NCI-H526 treated with DMSO at 0.1 percent for 48 hours (cell line): ENCODE measurements at regions not wholly inside any gene's neighbourhood (a gene's known extent, or its start where the extent isn't known, plus 50 kb on each side); places are given as distances from the start of the nearest gene placed in this dataset.

ENCODE experiments used
- DNase-seq: peaks from one replicate; lab custom pipeline; 2025; lab: John Stamatoyannopoulos, UW

DNA sequence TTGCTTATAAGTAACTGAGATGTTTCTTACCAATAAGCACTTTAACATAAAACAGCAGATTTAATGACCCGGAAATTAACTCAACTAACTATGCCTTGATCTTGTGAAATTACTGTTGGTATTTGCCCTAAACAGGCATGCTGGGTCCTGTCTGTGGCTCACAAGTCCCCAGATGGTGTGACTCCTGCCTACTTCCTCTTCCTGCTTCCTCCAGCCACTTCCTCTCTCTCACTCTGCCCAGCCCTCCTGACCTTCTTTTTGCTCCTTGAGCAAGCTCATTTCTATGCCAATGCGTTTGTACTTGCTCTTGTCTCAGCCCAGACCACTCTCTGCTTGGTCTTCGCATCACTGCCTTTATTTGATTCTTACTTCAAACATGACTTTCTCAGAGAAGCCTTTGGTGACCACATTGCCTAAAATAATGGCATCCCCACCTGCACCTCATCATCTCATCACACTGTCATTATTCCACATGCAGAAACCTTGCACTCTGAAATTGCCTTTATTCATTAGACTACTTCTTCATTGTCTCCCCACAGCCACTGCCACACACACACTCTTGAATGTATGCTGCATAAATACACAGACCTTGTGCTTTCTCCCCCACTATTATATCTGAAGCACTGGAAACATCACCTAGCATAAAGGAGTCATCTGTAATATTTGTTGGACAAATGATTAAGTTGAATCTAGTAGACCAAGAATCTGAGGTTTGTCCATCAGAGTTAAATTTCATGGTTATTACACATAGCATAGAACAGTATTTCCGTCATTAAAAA lies 256.3 kb upstream of the SEMA6D start:
- DNase-seq = no peak

DNA sequence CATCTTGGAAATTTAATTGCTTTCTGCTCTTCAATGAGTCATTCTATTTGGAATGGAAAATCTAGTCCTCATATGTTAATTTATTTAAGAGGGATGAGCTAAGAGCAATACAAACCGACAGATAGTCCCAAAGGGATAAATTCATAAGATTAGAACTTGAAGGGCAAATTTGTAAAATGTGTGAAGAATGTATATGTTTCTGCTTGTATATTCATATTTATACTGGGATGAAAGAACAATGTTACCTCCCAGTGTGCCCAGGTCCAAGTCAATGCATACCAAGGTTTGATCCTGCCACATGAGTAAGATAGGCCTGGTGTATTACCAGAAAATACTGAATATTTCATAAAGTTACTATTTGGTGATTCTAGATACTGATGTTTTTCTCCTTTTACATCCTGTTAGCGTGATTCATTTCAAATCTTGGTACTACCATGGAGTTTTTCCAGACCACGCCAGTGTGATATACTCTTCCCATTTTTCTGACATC lies 255.6 kb upstream of the SEMA6D start:
- DNase-seq = no peak

DNA sequence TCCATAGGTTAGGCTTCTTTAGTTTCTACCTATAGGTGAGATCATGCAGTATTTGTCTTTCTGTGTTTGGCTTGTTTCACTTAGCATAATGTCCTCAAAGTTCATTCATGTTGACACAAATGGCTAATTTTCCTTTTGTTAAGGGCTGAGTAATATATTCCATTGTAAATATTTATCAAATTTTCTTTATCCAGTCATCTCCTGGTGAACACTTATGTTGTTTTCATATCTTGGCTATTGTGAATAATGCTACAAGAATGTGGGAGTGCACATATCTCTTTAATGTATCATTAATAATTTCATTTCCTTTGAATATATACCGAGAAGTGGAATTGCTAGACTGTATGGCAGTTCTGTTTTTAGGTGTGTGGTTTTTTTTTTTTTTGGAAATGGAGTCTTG lies 250.9 kb upstream of the SEMA6D start:
- DNase-seq = no peak

DNA sequence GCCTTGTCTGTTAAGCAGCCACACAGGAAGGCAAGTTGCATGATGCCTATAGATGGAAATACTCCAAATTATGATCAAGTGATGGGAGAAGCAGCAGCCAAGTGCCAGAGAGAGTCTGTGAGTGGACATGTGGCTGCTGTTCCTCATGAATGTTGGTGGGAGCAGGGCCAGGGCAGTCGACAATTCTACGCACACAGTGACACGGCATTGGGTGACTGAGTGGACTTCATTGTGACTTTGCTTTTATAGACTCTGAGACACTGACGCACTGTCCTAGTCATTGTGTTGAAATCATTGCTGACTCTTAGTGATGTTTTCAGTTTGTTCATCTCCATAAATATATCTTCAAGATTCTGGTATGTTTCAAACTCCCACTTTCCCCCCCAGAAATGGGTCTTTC lies 246.3 kb upstream of the SEMA6D start:
- DNase-seq = no peak

DNA sequence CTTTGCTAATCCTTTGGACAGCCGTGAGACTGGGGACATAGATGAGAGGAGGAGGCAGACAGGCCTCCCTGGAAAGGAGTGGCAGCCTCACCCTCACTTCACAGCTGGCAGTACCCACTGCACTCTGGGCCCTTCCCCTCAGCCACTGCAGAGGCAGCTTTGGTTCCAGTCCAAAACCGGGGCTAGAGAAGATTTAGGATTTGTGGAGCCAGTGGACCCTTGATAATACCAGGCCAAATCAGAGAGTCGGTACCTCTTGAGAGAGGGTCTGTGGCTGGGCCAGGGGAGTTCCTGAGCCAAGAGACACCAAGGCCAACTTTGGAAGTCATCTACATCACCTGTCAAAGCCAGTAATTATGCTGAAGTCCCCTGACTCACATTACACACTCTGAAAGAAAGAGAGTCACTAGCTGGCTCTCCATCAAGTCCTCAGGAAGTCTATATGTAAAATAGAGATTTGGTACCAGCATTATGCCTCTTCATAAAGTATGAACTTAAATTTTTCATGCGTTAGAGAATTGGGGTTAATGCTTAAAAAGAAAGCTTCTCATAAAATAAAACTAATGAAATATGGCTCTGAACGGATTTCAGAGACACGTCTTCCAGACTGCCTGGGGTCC lies 244.1 kb upstream of the SEMA6D start:
- no peak for DNase-seq

DNA sequence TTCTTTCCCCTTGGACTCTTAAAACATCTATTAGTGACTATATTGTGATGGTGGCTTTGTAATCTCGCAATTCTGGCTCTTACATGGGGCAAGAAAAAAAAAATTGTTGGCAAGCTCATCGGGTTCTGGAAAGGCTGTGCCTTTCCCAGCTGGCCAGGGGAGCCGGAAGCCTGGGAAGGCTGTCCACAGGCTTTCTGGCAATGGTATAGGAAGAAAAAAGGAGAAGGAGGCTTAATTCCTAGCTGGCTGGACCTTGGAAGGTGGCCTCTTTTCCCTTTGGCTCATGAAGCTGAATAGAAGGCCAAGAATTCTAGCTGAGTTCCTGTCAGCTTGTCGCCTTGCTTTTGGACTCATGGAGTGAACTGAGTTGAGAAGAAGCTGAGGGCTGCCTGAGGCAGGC lies 243.5 kb upstream of the SEMA6D start:
- no peak for DNase-seq

DNA sequence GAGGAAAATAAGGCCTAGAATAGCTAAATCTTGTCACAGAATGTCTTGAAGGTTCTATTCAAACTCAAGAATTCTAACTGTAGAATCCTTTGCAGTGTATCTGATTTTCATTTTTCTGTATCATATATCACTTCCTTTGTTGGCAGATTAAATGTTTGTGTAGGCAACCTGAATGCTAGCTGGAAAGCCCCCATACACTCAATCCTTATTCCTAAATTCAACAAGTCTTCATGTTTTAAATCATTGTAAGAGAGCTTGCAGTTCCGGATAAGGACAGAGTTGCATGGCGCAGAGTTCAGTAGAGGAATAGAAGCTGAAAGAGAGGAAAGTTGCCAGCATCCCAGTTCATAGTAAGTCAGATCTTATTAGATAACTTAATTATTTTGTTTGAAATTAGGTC lies 242.0 kb upstream of the SEMA6D start:
- DNase-seq = no peak

DNA sequence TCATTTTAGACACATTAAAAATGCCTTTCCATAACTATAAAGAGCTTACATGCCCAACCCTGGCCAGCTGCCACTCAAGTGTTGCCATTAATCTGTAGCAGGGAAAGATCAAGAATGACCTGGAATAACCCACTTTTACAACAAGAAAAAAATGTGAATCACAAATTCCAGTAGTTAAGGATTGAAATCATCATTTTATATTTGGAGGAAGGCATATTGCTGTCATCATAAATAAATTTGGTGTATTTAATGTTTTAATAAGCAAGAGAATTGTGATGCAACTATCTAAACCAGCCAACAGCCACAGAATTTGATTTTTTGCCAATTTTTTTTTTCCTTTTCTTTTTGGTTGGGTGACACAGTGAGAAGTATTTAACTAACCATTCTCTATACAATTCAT lies 240.0 kb upstream of the SEMA6D start:
- no peak for DNase-seq

DNA sequence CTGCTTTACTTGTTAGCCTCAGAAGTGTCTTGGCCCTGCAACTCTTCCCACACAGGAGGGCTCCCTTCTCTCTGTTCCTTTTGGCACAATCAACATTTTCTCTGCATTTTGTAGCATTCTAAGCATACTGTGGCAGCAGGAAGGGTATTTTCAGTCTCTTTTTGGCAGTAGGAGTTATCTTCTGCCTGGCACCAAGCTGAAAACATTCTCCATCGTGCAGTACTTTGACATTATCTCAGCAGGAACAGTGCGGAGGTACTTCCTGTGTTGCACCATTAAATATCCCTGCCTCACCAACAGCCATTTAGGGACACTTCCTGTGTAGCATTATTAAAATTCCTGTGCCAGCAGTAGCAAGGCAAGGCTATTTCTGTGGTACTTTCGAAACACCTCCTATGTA lies 233.2 kb upstream of the SEMA6D start:
- DNase-seq = no peak

DNA sequence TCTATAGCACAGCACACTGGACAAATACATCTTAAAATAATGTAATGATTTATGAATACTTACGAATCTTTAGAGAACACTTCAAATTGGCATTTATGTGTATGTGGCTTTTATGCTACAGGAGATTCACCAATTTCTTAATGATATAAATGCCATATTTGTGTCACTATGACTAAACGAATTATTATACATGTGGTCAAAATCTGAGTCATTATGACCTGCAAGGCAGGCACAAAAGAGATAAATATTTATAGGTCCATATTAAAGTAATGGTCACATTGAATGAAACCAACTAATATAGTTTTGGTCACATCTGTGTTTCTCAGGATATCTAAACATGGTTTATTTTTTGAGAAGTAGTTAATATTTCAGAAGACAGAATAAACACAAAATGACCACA lies 232.3 kb upstream of the SEMA6D start:
- DNase-seq = no peak

DNA sequence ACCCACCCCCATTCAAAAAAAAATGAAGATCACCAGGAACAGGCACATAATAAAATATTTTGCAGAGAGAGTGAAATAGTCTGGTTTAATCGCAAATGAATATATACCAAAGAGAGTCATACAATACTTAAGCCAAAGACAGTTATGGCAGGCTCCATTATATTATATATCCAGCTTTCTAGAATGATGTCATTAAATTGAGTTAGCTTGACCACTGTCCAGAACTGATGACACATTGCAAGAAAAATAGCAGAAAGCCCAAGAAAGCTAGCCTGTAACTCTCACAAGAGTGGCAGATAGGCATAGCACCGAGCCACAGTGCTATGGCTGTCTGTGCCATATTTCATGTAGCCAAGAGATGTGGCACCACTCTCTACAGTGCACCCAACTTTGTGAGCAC lies 231.9 kb upstream of the SEMA6D start:
- DNase-seq = no peak

DNA sequence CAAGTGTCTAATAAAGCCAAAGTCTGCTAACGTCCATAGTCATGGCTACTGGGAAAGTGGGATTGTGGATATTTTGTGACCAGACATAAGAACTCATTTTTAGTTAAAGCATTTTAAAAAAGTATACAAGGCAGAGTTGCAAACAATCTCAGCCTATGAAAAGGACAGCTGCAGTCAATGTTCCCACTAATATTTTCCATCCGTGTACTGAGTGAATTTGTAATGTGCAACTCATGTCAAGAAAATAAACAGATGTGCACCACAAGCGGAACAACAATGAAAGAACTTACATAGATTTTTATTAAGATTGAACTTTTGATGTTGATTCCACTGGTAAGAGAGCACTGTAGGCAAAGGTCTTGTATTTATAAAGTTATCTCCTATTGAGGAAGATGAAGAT lies 231.3 kb upstream of the SEMA6D start:
- no peak for DNase-seq

DNA sequence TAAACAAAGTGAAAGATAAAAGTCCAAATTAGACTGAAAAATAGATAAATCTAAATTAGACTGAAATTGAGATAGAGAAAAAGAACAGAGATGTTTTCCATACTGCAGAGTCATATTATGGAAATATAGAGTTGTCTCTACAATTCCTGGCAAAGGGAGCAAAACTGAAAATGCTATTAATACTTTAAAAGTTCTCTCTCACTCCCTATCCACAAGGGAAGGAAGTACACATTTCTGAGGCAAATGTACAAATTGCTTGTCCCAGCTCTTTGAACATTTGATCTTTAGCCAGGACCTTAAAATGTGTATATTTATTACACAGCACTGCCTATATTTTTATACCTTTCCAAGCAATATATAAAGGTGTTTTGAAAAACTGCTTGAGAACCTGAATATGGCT lies 225.1 kb upstream of the SEMA6D start:
- DNase-seq = no peak

DNA sequence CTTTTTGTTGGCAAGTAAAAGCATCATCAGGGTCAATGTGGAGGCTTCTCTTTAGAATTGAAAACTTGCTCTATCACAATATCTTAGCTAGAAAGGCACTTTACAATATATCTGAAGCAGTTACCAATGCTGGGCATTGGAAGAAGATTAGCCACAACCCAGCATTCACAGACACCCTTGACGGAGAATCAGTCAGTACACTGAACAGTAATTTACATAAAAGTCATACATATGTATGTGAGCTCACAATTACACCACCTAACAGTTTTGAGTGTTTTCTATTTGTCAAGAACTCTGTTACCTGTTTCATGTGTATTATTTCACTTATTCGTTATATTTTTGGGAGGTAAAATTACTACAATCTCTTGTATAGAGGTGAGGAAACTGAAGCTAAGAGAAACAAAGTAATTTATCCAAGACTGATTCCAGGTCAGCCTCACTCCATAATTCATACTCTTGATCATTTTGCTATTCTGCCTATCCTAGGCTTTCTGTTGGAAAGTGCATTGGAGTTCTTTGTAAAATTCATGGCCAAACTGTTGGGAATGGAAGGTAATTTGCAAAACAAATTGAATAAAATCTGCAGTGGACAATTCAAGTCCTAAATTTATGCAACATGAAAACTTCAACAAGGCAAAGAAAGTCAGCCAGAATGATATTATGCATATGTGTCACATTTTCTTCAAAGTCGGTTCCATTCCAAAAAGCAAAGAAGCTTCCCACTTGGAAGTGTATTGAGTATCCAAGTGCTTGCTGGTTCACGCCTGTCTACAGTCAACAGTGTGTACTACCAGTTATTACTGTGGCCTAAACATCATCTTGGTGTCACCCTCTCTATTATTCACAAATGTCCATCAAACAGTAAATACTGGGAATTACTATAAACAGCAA lies 223.7 kb upstream of the SEMA6D start:
- no peak for DNase-seq

DNA sequence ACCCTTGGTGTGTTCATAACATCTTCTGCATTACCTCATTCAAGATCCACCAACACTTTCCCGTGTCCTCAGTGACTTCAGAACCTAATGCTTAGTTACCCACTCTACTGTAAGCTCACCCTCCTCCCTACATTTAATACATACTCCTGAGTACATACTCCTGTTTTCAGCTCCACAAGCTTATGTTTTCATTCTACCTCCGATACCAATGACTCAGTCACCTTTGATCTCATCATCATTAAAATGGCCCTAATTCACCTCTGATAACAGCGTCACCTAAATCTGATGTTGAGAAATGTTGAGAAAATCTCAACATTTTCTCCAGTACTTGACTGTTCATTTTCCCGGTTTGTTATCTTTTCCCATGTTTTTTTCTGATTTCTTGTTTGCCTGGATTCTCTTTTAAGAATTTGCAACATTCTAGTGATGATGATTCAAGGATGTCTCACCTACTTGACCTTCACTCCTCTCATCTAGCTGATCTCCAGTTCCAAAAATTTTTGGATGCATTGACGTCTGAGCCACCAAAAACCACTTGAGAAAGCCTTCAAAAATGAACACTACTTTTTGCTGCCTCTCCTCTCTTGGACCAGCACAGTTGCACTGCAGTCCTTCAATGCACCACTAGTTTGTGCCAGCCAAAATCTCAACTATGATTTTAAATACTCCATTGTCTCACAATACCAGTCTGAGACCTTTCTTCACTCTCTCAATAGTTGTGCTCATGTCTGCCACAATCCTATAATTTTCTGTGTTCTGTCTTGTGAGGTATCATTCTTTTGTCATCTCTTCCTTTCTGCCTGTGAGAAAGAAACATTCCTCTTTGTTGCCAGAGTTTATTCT lies 220.7 kb upstream of the SEMA6D start:
- DNase-seq = no peak

DNA sequence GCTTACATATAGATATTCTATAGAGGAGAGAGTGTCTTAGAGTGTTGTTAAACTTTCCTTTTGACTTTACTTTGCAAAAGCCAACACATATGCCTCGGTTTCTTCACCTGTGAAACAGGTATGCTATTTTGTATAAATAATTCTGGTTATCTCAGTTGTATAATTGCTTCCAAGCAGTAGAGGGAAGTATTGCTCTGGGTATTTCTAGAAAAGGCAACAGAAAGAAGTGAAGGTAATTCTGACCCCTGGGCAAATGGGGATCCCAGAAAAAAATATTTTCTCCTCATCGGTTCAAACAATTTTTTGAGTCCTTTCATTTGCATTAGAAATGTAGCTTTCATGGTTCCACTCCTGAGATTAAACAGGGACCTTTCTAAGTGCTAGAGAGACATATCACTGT lies 216.5 kb upstream of the SEMA6D start:
- no peak for DNase-seq

DNA sequence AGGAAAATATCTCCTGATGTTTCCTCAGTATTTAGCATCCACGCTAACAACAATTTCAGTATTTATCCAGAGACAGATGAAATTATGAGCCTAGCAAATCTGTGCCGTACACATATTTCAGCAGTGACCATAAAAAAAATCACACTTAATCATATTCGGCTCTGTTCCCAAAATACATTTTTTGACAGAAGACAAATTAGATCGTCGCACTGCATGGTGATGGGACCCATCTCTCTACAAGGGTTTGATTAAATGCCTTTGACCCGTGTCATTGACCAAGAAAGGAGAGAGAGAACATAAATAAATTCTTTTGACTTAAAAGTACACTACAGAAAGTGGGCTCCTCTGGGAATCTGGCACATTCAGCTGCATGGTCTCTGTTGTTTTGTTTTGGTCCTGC lies 215.3 kb upstream of the SEMA6D start:
- no peak for DNase-seq

DNA sequence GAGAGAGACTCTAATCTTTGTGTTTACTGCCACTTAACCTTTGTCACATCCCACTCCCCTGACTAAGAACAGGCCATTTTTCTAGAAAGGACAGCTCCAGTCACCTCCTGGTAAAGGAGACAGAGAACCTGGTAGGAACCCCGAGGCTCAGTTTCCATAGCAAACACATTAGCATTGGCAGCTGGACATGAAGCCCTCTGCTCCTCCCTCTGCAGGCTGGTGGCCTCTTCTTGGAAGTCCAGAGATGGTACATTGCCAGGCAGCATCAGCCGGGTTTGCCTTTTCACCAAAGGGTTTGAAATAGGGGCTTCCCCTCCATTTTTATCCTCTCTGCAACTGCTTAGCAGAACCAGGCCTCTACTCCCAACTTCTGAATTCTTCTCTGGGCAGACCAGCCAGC lies 213.4 kb upstream of the SEMA6D start:
- DNase-seq = no peak

DNA sequence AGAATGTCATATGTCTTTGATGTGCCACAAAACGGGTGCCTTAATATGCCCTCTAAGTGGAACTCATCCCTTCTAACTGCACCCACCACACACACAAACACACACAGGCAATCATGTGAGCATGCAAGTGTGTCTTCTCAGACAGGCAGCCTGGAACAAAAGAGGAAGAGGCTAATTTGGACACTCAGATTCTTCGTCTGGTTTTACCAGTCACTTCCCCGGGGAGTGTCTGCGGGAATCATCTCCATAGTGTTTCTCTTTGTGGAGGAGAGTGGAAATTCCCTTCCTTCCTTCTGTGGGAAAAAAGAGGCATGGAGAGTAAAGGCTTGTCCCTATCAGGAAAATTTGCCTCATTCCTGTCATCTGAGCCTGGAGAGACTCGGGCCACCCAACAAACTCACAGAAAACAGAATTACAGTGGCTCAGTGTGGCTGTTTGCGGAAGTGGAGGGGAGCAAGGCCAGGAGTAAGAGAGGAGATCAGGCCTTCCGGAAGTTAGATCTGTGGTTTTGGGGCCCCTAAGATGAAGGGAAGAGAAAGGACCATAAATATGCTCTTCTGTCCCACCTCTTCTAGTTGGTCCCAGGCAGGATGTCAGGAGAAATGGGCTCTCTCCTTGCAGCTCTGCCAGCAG lies 212.6 kb upstream of the SEMA6D start:
- DNase-seq = no peak

DNA sequence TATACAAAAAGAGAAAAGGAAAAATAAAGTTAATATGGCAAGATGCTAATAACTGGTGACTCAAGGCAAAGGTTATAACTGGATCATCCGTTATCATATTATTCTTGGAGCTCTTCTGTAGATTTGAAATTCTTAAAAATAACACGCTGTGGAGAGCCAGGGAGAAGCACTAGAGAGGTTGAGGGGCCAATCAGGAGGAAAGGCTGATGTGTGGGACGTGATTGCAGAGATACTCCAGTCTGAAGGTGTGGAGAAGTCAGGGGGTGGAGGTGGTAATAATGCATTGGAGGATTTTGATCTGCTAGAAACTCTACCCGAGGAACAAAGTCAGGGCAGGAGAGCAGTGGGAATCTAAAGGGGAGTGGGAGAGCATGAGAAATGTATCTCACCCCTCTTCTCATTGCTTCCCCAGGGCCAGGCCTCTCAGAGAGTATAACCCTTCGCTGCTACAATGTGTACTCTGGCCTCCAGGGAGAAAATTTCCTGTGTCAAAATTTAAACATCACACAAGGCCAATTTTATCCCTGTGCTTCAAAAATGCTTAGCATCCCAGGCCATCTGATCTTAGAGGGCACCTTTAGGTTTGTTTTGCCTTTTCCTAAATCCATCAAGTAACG lies 211.5 kb upstream of the SEMA6D start:
- no peak for DNase-seq
